Endothelial cell of umbilical vein (primary cell): ENCODE measurements at regions not wholly inside any gene's neighbourhood (a gene's known extent, or its start where the extent isn't known, plus 50 kb on each side); places are given as distances from the start of the nearest gene placed in this dataset.

ENCODE experiments used
- BruUV-seq: library from RNA; stranded (reverse); fragments of 400-500 nt; replicated peaks from 2 replicates; lab custom pipeline; 2021; lab: Mats Ljungman, UMichigan
- CTCF ChIA-PET: fragments of 300-600, 350-600 bp; sonication (Branson Sonifier 250); formaldehyde crosslinking; loops from one replicate; lab custom pipeline; 2021; ENCODE audit warnings: antibody characterized with exemption, inconsistent platforms; lab: Charles Lee
- POLR2A ChIA-PET: fragments of 300-600, 350-600 bp; sonication (Branson Sonifier 250); formaldehyde crosslinking; loops from one replicate; lab custom pipeline; 2021; ENCODE audit warnings: antibody characterized with exemption, inconsistent platforms; lab: Charles Lee
- DNase-seq: peaks from one replicate; pipeline ENCODE4 v3.0.0-alpha.2; 2011; ENCODE audit warnings: low read depth, low spot score
- FAIRE-seq: peaks from 2 replicates; lab custom pipeline; 2011; peaks lifted over from hg19 to GRCh38; lab: Jason Lieb, UNC
- H2AFZ ChIP-seq: 2 replicates; pipeline ENCODE4 v1.6.0; 2012; ENCODE audit warnings: low read depth, low read length, control low read depth, inconsistent platforms
- H3K27ac ChIP-seq: 2 replicates; pipeline ENCODE4 v1.5.1; 2011; ENCODE audit warnings: low read depth, mild to moderate bottlenecking, control low read depth, low read length, moderate library complexity; ENCODE audit not compliant: insufficient read depth
- H3K27me3 ChIP-seq, 2 experiments: 2 replicates each; pipeline versions ENCODE4 v1.6.0 to v1.6.1; 2011; ENCODE audit warnings: low read length in 2 of 2, mixed read lengths in 1 of 2; ENCODE audit not compliant: control insufficient read depth in 2 of 2, insufficient read depth in 2 of 2
- H3K36me3 ChIP-seq, 2 experiments: 2 replicates in 1 of 2; 3 replicates in 1 of 2; pipeline ENCODE4 v1.5.1; 2011; ENCODE audit warnings: low read length in 2 of 2, mild to moderate bottlenecking in 1 of 2, moderate library complexity in 1 of 2; ENCODE audit not compliant: control insufficient read depth in 2 of 2, insufficient read depth in 2 of 2; ENCODE audit errors: extremely low read depth in 1 of 2
- H3K4me1 ChIP-seq: 3 replicates; pipeline ENCODE4 v1.5.1; 2011; ENCODE audit warnings: mild to moderate bottlenecking, low read length; ENCODE audit not compliant: control insufficient read depth, insufficient read depth; ENCODE audit errors: extremely low read depth
- H3K4me2 ChIP-seq: 2 replicates; pipeline ENCODE4 v1.6.1; 2011; ENCODE audit warnings: low read length, control low read depth, mixed read lengths; ENCODE audit not compliant: insufficient read depth
- H3K4me3 ChIP-seq, 3 experiments: fragments of 200-600 bp in 1 of 3; sonication (generic), shearing (Covaris generic) in 1 of 3; replicated peaks in 1 of 3; 2 replicates each; pipeline ENCODE4 v1.5.1; 2011 to 2016; ENCODE audit warnings: control low read depth in 3 of 3, low read length in 3 of 3, mild to moderate bottlenecking in 2 of 3, inconsistent platforms in 1 of 3, low read depth in 1 of 3, moderate library complexity in 1 of 3; ENCODE audit not compliant: insufficient read depth in 1 of 3
- H3K79me2 ChIP-seq: 2 replicates; pipeline ENCODE4 v1.6.0; 2012; ENCODE audit warnings: low read length, inconsistent platforms; ENCODE audit not compliant: control insufficient read depth, insufficient read depth
- H3K9ac ChIP-seq: replicated peaks from 2 replicates; pipeline ENCODE3; 2011; ENCODE audit warnings: low read length, control low read depth; ENCODE audit not compliant: insufficient read depth; ENCODE audit errors: extremely low read depth
- H3K9me1 ChIP-seq: replicated peaks from 3 replicates; pipeline ENCODE4 v1.6.0; 2011; ENCODE audit warnings: mild to moderate bottlenecking, low read length; ENCODE audit not compliant: control insufficient read depth, insufficient read depth; ENCODE audit errors: extremely low read depth
- H3K9me3 ChIP-seq: replicated peaks from 2 replicates; pipeline ENCODE4 v1.5.1; 2012; ENCODE audit warnings: low read length, inconsistent platforms; ENCODE audit not compliant: control insufficient read depth, insufficient read depth
- H4K20me1 ChIP-seq: replicated peaks from 2 replicates; pipeline ENCODE3; 2011; ENCODE audit warnings: mild to moderate bottlenecking, low read length; ENCODE audit not compliant: control insufficient read depth, insufficient read depth; ENCODE audit errors: extremely low read depth
- CTCF ChIP-seq, 2 donors: IDR thresholded peaks; 1 replicate in 1 of 2; 2 replicates in 1 of 2; pipeline ENCODE4 v1.5.1; 2011; ENCODE audit warnings: low read length in 2 of 2, mild to moderate bottlenecking in 2 of 2, moderate library complexity in 2 of 2, control low read depth in 1 of 2, inconsistent platforms in 1 of 2, low read depth in 1 of 2; ENCODE audit not compliant: insufficient read depth in 1 of 2; ENCODE audit errors: extremely low read depth in 1 of 2
- EZH2 ChIP-seq: IDR thresholded peaks from 2 replicates; pipeline ENCODE4 v1.6.1; 2012; ENCODE audit warnings: borderline replicate concordance, low read depth, mild to moderate bottlenecking, moderate library complexity, low read length, inconsistent platforms; ENCODE audit not compliant: severe bottlenecking
- FOS ChIP-seq: IDR thresholded peaks from 2 replicates; pipeline ENCODE4 v1.6.1; 2011; ENCODE audit warnings: mild to moderate bottlenecking, low read length, moderate library complexity, borderline replicate concordance; ENCODE audit not compliant: insufficient read depth
- GATA2 ChIP-seq: IDR thresholded peaks from 2 replicates; pipeline ENCODE4 v1.7.0; 2011; ENCODE audit warnings: low read depth, mild to moderate bottlenecking, moderate library complexity, mixed read lengths, low read length; ENCODE audit not compliant: insufficient read length, insufficient read depth
- JUN ChIP-seq: IDR thresholded peaks from 2 replicates; pipeline ENCODE4 v1.6.1; 2011; ENCODE audit warnings: borderline replicate concordance, low read depth; ENCODE audit not compliant: insufficient read length, insufficient read depth
- MYC ChIP-seq: IDR thresholded peaks from one replicate; pipeline ENCODE4 v1.6.1; 2011; ENCODE audit warnings: mild to moderate bottlenecking, low read depth, low read length
- POLR2A ChIP-seq: IDR thresholded peaks from 2 replicates; pipeline ENCODE4 v1.6.1; 2012; ENCODE audit warnings: low read depth, mild to moderate bottlenecking, control low read depth, low read length
- POLR2AphosphoS5 ChIP-seq: IDR thresholded peaks from 2 replicates; pipeline ENCODE4 v1.6.1; 2012; ENCODE audit warnings: low read depth, mild to moderate bottlenecking, control low read depth, low read length, moderate library complexity; ENCODE audit not compliant: insufficient read depth
- dilution Hi-C: fragments of 300-500 bp; cut with MboI; formaldehyde crosslinking; loops from one replicate; pipeline ENCODE4 v1.15.0; 2019; ENCODE audit warnings: low sequenced_read_pairs; ENCODE audit not compliant: extremely low pct_ligation_motif_present
- intact Hi-C: fragments of 100-400 bp; cut with micrococcal nuclease; formaldehyde crosslinking; loops from one replicate; pipeline ENCODE4 v1.10.0; 2022

GRCh38 chr12:74983917-74984316 is 225.7 kb downstream of the KCNC2 start:
- Histone ChIP-seq H3K4me2 (no peak overlapping the region), H3K36me3 (no peaks in the 10 kb centered on the region), H3K9me3 (no peaks in the 10 kb centered on the region), H3K9ac (no peak overlapping the region), H4K20me1 (no peaks in the 10 kb centered on the region), H3K79me2 (no peaks in the 10 kb centered on the region), H3K27me3 (no peaks in the 10 kb centered on the region), H3K27ac (no peak overlapping the region), H3K4me3 (no peak overlapping the region), H3K4me1 (no peaks in the 10 kb centered on the region), H3K9me1 (no peaks in the 10 kb centered on the region), H2AFZ (no peak overlapping the region)
- FAIRE-seq: no peak
- BruUV-seq: no TSS peak
- dilution Hi-C loops: no loop called here
- intact Hi-C loops: no loop called here
- ChIA-PET POLR2A (no interaction called here), CTCF (no interaction called here)
- TF ChIP-seq POLR2AphosphoS5 (no peak), GATA2 (no peak), POLR2A (no peak), EZH2 (no peak), CTCF (IDR thresholded peaks at IDR 0.05; ENCODE audit: extremely low read depth in 1 of 2, insufficient read depth in 1 of 2, low read depth in 1 of 2, low read length in 2 of 2) (no peak), MYC (no peak), FOS (no peak), JUN (no peak)
- no peak for DNase-seq
